UCSD-AML1 (cell line): ENCODE measurements at regions not wholly inside any gene's neighbourhood (a gene's known extent, or its start where the extent isn't known, plus 50 kb on each side); places are given as distances from the start of the nearest gene placed in this dataset.
"Not testable (repeated sequence)": the region's sequence is repeated elsewhere in the genome, so short reads cannot be mapped to it uniquely, and the experiment has no call there.

ENCODE experiments used
- DNase-seq: peaks from one replicate; lab custom pipeline; 2025; ENCODE audit not compliant: unreplicated experiment; lab: John Stamatoyannopoulos, UW

GRCh38 chr6:91278416-91278815 lies 691.5 kb upstream of the MAP3K7 start:
- DNase-seq = no peak

GRCh38 chr6:91276315-91276714 lies 689.4 kb upstream of the MAP3K7 start:
- no peak for DNase-seq

GRCh38 chr6:91273729-91274128 lies 686.9 kb upstream of the MAP3K7 start:
- DNase-seq = no peak

GRCh38 chr6:91271807-91272206 lies 684.9 kb upstream of the MAP3K7 start:
- DNase-seq = no peak

- DNase-seq = no peak
These were observed 682.1 kb upstream of the MAP3K7 start for GRCh38 chr6:91268941-91269340.

- no peak for DNase-seq
These were observed 680.4 kb upstream of the MAP3K7 start for GRCh38 chr6:91267246-91267645.

GRCh38 chr6:91266156-91266555 lies 679.3 kb upstream of the MAP3K7 start:
- no peak for DNase-seq

GRCh38 chr6:91243436-91243835 lies 656.6 kb upstream of the MAP3K7 start:
- DNase-seq = no peak

GRCh38 chr6:91242614-91242949 lies 655.7 kb upstream of the MAP3K7 start:
- DNase-seq = no peak

- no peak for DNase-seq
These were observed 655.2 kb upstream of the MAP3K7 start for GRCh38 chr6:91241946-91242613.

- no peak for DNase-seq
These were observed 654.2 kb upstream of the MAP3K7 start for GRCh38 chr6:91240878-91241603.

GRCh38 chr6:91221072-91221720 lies 634.3 kb upstream of the MAP3K7 start:
- no peak for DNase-seq

GRCh38 chr6:91213229-91213901 lies 626.5 kb upstream of the MAP3K7 start:
- DNase-seq = no peak

- DNase-seq = no peak
These were observed 611.9 kb upstream of the MAP3K7 start for GRCh38 chr6:91198588-91199255.

GRCh38 chr6:91196729-91197128 lies 609.9 kb upstream of the MAP3K7 start:
- no peak for DNase-seq

GRCh38 chr6:91193446-91193845 lies 606.6 kb upstream of the MAP3K7 start:
- DNase-seq = no peak

- DNase-seq = not testable (repeated sequence)
These were observed 603.2 kb upstream of the MAP3K7 start for GRCh38 chr6:91190041-91190440.

GRCh38 chr6:91185072-91185471 lies 598.2 kb upstream of the MAP3K7 start:
- DNase-seq = no peak

- no peak for DNase-seq
These were observed 594.5 kb upstream of the MAP3K7 start for GRCh38 chr6:91181416-91181815.

- no peak for DNase-seq
These were observed 586.8 kb upstream of the MAP3K7 start for GRCh38 chr6:91173651-91174050.

- DNase-seq = no peak
These were observed 586.3 kb upstream of the MAP3K7 start for GRCh38 chr6:91173186-91173585.
